ENCODE measurements at regions not wholly inside any gene's neighbourhood (a gene's known extent, or its start where the extent isn't known, plus 50 kb on each side); places are given as distances from the start of the nearest gene placed in this dataset.

DNA sequence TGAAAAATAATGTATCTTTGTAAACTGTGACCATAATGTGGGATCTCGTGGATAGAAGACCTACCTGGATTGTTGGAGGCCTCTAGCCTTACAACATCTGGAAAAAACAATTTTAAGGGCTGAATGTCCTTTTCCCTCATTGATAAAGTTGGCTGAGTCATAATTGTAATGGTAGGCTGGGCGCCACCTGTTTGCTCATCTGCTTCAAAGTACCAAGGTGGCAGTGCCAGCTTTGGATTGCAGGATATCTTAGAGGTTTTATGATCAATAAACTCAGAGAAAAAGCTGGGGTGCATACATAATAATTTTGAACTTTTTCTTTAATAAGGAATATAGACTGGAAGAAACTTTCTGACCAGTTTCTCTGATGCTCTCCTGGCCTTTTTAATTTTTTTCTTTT lies 653.4 kb downstream of the MMUT start:
- Histone ChIP-seq H3K4me1 (ENCODE audit: insufficient read depth) (no peaks in the 10 kb centered on the region), H3K4me3 (no peak overlapping the region), H3K36me3 (no peaks in the 10 kb centered on the region), H3K27me3 (no peaks in the 10 kb centered on the region), H3K9me3 (no peaks in the 10 kb centered on the region), H3K27ac (no peak overlapping the region)
- DNase-seq = no peak
- WGBS, 3 donors = 81 to 85% (median 83%) methylated on average over 2 of the region's 2 CpGs
- intact Hi-C loops (cut with DNase I) = no loop called here
- TF ChIP-seq EP300 (IDR thresholded peaks at IDR 0.05) = no peak
- no peak for TF ChIP-seq POLR2A (IDR thresholded peaks at IDR 0.05)
- TF ChIP-seq, protein P1, sequence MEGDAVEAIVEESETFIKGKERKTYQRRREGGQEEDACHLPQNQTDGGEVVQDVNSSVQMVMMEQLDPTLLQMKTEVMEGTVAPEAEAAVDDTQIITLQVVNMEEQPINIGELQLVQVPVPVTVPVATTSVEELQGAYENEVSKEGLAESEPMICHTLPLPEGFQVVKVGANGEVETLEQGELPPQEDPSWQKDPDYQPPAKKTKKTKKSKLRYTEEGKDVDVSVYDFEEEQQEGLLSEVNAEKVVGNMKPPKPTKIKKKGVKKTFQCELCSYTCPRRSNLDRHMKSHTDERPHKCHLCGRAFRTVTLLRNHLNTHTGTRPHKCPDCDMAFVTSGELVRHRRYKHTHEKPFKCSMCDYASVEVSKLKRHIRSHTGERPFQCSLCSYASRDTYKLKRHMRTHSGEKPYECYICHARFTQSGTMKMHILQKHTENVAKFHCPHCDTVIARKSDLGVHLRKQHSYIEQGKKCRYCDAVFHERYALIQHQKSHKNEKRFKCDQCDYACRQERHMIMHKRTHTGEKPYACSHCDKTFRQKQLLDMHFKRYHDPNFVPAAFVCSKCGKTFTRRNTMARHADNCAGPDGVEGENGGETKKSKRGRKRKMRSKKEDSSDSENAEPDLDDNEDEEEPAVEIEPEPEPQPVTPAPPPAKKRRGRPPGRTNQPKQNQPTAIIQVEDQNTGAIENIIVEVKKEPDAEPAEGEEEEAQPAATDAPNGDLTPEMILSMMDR (IDR thresholded peaks at IDR 0.05) = no peak

GRCh38 chr6:48809245-48809644 lies 653.8 kb downstream of the MMUT start:
- WGBS, 3 donors = 33 to 44% (median 37%) methylated on average over 4 of the region's 4 CpGs
- no peaks in the 10 kb centered on the region for H3K36me3 ChIP-seq
- H3K4me1 ChIP-seq (ENCODE audit: insufficient read depth) = no peaks in the 10 kb centered on the region
- TF ChIP-seq, protein P1 (IDR thresholded peaks at IDR 0.05) = no peak
- no peak for TF ChIP-seq POLR2A (IDR thresholded peaks at IDR 0.05)
- no peak for TF ChIP-seq EP300 (IDR thresholded peaks at IDR 0.05)
- no peak overlapping the region for H3K27ac ChIP-seq
- DNase-seq = no peak
- no peaks in the 10 kb centered on the region for H3K27me3 ChIP-seq
- no peaks in the 10 kb centered on the region for H3K9me3 ChIP-seq
- intact Hi-C loops (cut with DNase I) = no loop called here
- H3K4me3 ChIP-seq = no peak overlapping the region

DNA sequence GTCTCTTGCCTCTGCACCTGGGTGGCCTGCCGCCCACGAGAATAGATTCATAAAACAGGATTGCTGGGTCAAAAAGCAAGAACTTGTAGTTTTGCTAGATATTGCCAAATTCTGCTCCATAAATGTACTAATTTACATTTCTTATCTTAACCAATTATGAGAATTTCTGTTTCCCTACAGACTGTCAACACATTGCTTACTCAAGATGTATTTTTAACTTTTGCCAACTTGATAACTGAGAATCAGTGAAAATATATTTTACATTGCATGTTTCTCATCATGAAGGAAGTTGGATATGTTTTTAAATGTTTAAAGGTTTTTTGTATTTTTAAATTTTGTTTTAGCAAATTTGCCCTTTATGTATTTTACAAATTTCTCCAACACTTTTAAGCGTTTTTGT lies 664.8 kb downstream of the MMUT start:
- H3K27ac ChIP-seq = no peak overlapping the region
- no peaks in the 10 kb centered on the region for H3K9me3 ChIP-seq
- no peaks in the 10 kb centered on the region for H3K4me1 ChIP-seq (ENCODE audit: insufficient read depth)
- TF ChIP-seq POLR2A (IDR thresholded peaks at IDR 0.05) (no peak), EP300 (IDR thresholded peaks at IDR 0.05) (no peak)
- TF ChIP-seq, protein P1 (IDR thresholded peaks at IDR 0.05) = no peak
- no peak overlapping the region for H3K4me3 ChIP-seq
- 51 to 68% (median 57%) methylated on average over 3 of the region's 3 CpGs for WGBS, 3 donors
- intact Hi-C loops (cut with DNase I) = no loop called here
- DNase-seq = no peak
- no peaks in the 10 kb centered on the region for H3K27me3 ChIP-seq
- no peaks in the 10 kb centered on the region for H3K36me3 ChIP-seq

- TF ChIP-seq EP300 (IDR thresholded peaks at IDR 0.05) = no peak
- TF ChIP-seq POLR2A (IDR thresholded peaks at IDR 0.05) = no peak
- TF ChIP-seq, protein P1 (IDR thresholded peaks at IDR 0.05) = no peak
- intact Hi-C loops (cut with DNase I) = no loop called here
- WGBS, 3 donors = 70 to 75% (median 74%) methylated on average over 6 of the region's 6 CpGs
- DNase-seq = no peak
- no peaks in the 10 kb centered on the region for H3K27me3 ChIP-seq
- H3K27ac ChIP-seq = no peak overlapping the region
- no peak overlapping the region for H3K4me3 ChIP-seq
- H3K4me1 ChIP-seq (ENCODE audit: insufficient read depth) = no peaks in the 10 kb centered on the region
- H3K36me3 ChIP-seq = no peaks in the 10 kb centered on the region
- H3K9me3 ChIP-seq = no peaks in the 10 kb centered on the region
Observed at GRCh38 chr6:48782225-48782624, 671.2 kb upstream of the PTCHD4 start.

GRCh38 chr6:48777411-48777810 lies 666.4 kb upstream of the PTCHD4 start:
- Histone ChIP-seq H3K4me3 (no peak overlapping the region), H3K27ac (no peak overlapping the region), H3K9me3 (no peaks in the 10 kb centered on the region), H3K27me3 (no peaks in the 10 kb centered on the region), H3K4me1 (ENCODE audit: insufficient read depth) (no peaks in the 10 kb centered on the region), H3K36me3 (no peaks in the 10 kb centered on the region)
- intact Hi-C loops (cut with DNase I) = no loop called here
- TF ChIP-seq, protein P1 (IDR thresholded peaks at IDR 0.05) = no peak
- TF ChIP-seq POLR2A (IDR thresholded peaks at IDR 0.05) (no peak), EP300 (IDR thresholded peaks at IDR 0.05) (no peak)
- 84 to 93% (median 88%) methylated on average over 3 of the region's 3 CpGs for WGBS, 3 donors
- DNase-seq = no peak
